ENCODE measurements at regions not wholly inside any gene's neighbourhood (a gene's known extent, or its start where the extent isn't known, plus 50 kb on each side); places are given as distances from the start of the nearest gene placed in this dataset.

- Histone ChIP-seq H3K4me3 (ENCODE audit: insufficient read depth, low read depth, low read length) (no peak overlapping the region), H3K9me3 (ENCODE audit: control insufficient read depth, low read length) (no peaks in the 10 kb centered on the region), H3K27me3 (ENCODE audit: control insufficient read depth, insufficient read depth, low read length, poor library complexity, severe bottlenecking) (peaks cover 55% of the 10 kb centered on the region), H3K4me1 (ENCODE audit: control insufficient read depth, insufficient read depth, low read length) (no peaks in the 10 kb centered on the region), H3K36me3 (ENCODE audit: control insufficient read depth, insufficient read depth, low read length) (no peaks in the 10 kb centered on the region), H3K27ac (ENCODE audit: insufficient read depth, low read depth, low read length, poor library complexity, severe bottlenecking) (no peak overlapping the region)
- WGBS, 2 experiments = 82 to 92% methylated on average over 5 of the region's 5 CpGs
Observed at GRCh38 chr20:63076421-63076820, 69.7 kb upstream of the BHLHE23 start.

GRCh38 chr20:63074631-63075030, 67.9 kb upstream of the BHLHE23 start:
- WGBS, 2 experiments = 71 to 73% methylated on average over 9 of the region's 9 CpGs
- Histone ChIP-seq H3K4me3 (ENCODE audit: insufficient read depth, low read depth, low read length) (no peak overlapping the region), H3K9me3 (ENCODE audit: control insufficient read depth, low read length) (no peaks in the 10 kb centered on the region), H3K27ac (ENCODE audit: insufficient read depth, low read depth, low read length, poor library complexity, severe bottlenecking) (no peak overlapping the region), H3K36me3 (ENCODE audit: control insufficient read depth, insufficient read depth, low read length) (no peaks in the 10 kb centered on the region), H3K27me3 (ENCODE audit: control insufficient read depth, insufficient read depth, low read length, poor library complexity, severe bottlenecking) (peaks cover 60% of the 10 kb centered on the region), H3K4me1 (ENCODE audit: control insufficient read depth, insufficient read depth, low read length) (no peaks in the 10 kb centered on the region)

- 87 to 91% methylated on average over 9 of the region's 9 CpGs for WGBS, 2 experiments
- Histone ChIP-seq H3K9me3 (ENCODE audit: control insufficient read depth, low read length) (no peaks in the 10 kb centered on the region), H3K27me3 (ENCODE audit: control insufficient read depth, insufficient read depth, low read length, poor library complexity, severe bottlenecking) (peaks cover 60% of the 10 kb centered on the region), H3K36me3 (ENCODE audit: control insufficient read depth, insufficient read depth, low read length) (no peaks in the 10 kb centered on the region), H3K27ac (ENCODE audit: insufficient read depth, low read depth, low read length, poor library complexity, severe bottlenecking) (no peak overlapping the region), H3K4me3 (ENCODE audit: insufficient read depth, low read depth, low read length) (no peak overlapping the region), H3K4me1 (ENCODE audit: control insufficient read depth, insufficient read depth, low read length) (no peaks in the 10 kb centered on the region)
Observed at GRCh38 chr20:63074182-63074581, 67.4 kb upstream of the BHLHE23 start.

GRCh38 chr20:63073738-63074065, 66.9 kb upstream of the BHLHE23 start:
- 77 to 82% methylated on average over 6 of the region's 6 CpGs for WGBS, 2 experiments
- no peaks in the 10 kb centered on the region for H3K36me3 ChIP-seq (ENCODE audit: control insufficient read depth, insufficient read depth, low read length)
- H3K9me3 ChIP-seq (ENCODE audit: control insufficient read depth, low read length) = no peaks in the 10 kb centered on the region
- H3K4me3 ChIP-seq (ENCODE audit: insufficient read depth, low read depth, low read length) = no peak overlapping the region
- no peaks in the 10 kb centered on the region for H3K4me1 ChIP-seq (ENCODE audit: control insufficient read depth, insufficient read depth, low read length)
- H3K27me3 ChIP-seq (ENCODE audit: control insufficient read depth, insufficient read depth, low read length, poor library complexity, severe bottlenecking) = peaks cover 60% of the 10 kb centered on the region
- no peak overlapping the region for H3K27ac ChIP-seq (ENCODE audit: insufficient read depth, low read depth, low read length, poor library complexity, severe bottlenecking)

GRCh38 chr20:63072991-63073737, 66.4 kb upstream of the BHLHE23 start:
- Histone ChIP-seq H3K4me3 (ENCODE audit: insufficient read depth, low read depth, low read length) (no peak overlapping the region), H3K36me3 (ENCODE audit: control insufficient read depth, insufficient read depth, low read length) (no peaks in the 10 kb centered on the region), H3K27ac (ENCODE audit: insufficient read depth, low read depth, low read length, poor library complexity, severe bottlenecking) (no peak overlapping the region), H3K4me1 (ENCODE audit: control insufficient read depth, insufficient read depth, low read length) (no peaks in the 10 kb centered on the region), H3K27me3 (ENCODE audit: control insufficient read depth, insufficient read depth, low read length, poor library complexity, severe bottlenecking) (peaks cover 56% of the 10 kb centered on the region), H3K9me3 (ENCODE audit: control insufficient read depth, low read length) (no peaks in the 10 kb centered on the region)
- 82 to 84% methylated on average over 14 of the region's 14 CpGs for WGBS, 2 experiments

- H3K4me1 ChIP-seq (ENCODE audit: control insufficient read depth, insufficient read depth, low read length) = no peaks in the 10 kb centered on the region
- peaks cover 56% of the 10 kb centered on the region for H3K27me3 ChIP-seq (ENCODE audit: control insufficient read depth, insufficient read depth, low read length, poor library complexity, severe bottlenecking)
- no peaks in the 10 kb centered on the region for H3K9me3 ChIP-seq (ENCODE audit: control insufficient read depth, low read length)
- no peaks in the 10 kb centered on the region for H3K36me3 ChIP-seq (ENCODE audit: control insufficient read depth, insufficient read depth, low read length)
- H3K4me3 ChIP-seq (ENCODE audit: insufficient read depth, low read depth, low read length) = no peak overlapping the region
- no peak overlapping the region for H3K27ac ChIP-seq (ENCODE audit: insufficient read depth, low read depth, low read length, poor library complexity, severe bottlenecking)
- 21 to 22% methylated on average over 52 of the region's 52 CpGs for WGBS, 2 experiments
Observed at GRCh38 chr20:63072231-63072791, 65.5 kb upstream of the BHLHE23 start.

- Histone ChIP-seq H3K4me3 (ENCODE audit: insufficient read depth, low read depth, low read length) (no peak overlapping the region), H3K9me3 (ENCODE audit: control insufficient read depth, low read length) (no peaks in the 10 kb centered on the region), H3K27ac (ENCODE audit: insufficient read depth, low read depth, low read length, poor library complexity, severe bottlenecking) (no peak overlapping the region), H3K4me1 (ENCODE audit: control insufficient read depth, insufficient read depth, low read length) (no peaks in the 10 kb centered on the region), H3K27me3 (ENCODE audit: control insufficient read depth, insufficient read depth, low read length, poor library complexity, severe bottlenecking) (peaks cover 56% of the 10 kb centered on the region), H3K36me3 (ENCODE audit: control insufficient read depth, insufficient read depth, low read length) (no peaks in the 10 kb centered on the region)
- WGBS, 2 experiments = 8 to 9% methylated on average over 38 to 39 of the region's 40 CpGs
Observed at GRCh38 chr20:63071541-63072181, 64.9 kb upstream of the BHLHE23 start.

GRCh38 chr20:63070771-63071540, 64.2 kb upstream of the BHLHE23 start:
- H3K9me3 ChIP-seq (ENCODE audit: control insufficient read depth, low read length) = no peaks in the 10 kb centered on the region
- 90 to 91% methylated on average over 11 of the region's 11 CpGs for WGBS, 2 experiments
- no peaks in the 10 kb centered on the region for H3K36me3 ChIP-seq (ENCODE audit: control insufficient read depth, insufficient read depth, low read length)
- no peak overlapping the region for H3K27ac ChIP-seq (ENCODE audit: insufficient read depth, low read depth, low read length, poor library complexity, severe bottlenecking)
- no peaks in the 10 kb centered on the region for H3K4me1 ChIP-seq (ENCODE audit: control insufficient read depth, insufficient read depth, low read length)
- peaks cover 56% of the 10 kb centered on the region for H3K27me3 ChIP-seq (ENCODE audit: control insufficient read depth, insufficient read depth, low read length, poor library complexity, severe bottlenecking)
- H3K4me3 ChIP-seq (ENCODE audit: insufficient read depth, low read depth, low read length) = no peak overlapping the region

- no peaks in the 10 kb centered on the region for H3K4me1 ChIP-seq (ENCODE audit: control insufficient read depth, insufficient read depth, low read length)
- H3K9me3 ChIP-seq (ENCODE audit: control insufficient read depth, low read length) = no peaks in the 10 kb centered on the region
- no peaks in the 10 kb centered on the region for H3K36me3 ChIP-seq (ENCODE audit: control insufficient read depth, insufficient read depth, low read length)
- no peak overlapping the region for H3K4me3 ChIP-seq (ENCODE audit: insufficient read depth, low read depth, low read length)
- H3K27me3 ChIP-seq (ENCODE audit: control insufficient read depth, insufficient read depth, low read length, poor library complexity, severe bottlenecking) = peaks cover 54% of the 10 kb centered on the region
- no peak overlapping the region for H3K27ac ChIP-seq (ENCODE audit: insufficient read depth, low read depth, low read length, poor library complexity, severe bottlenecking)
- WGBS, 2 experiments = 46 to 50% methylated on average over 3 of the region's 3 CpGs
Observed at GRCh38 chr20:63070301-63070625, 63.5 kb upstream of the BHLHE23 start.

- H3K4me1 ChIP-seq (ENCODE audit: control insufficient read depth, insufficient read depth, low read length) = no peaks in the 10 kb centered on the region
- H3K9me3 ChIP-seq (ENCODE audit: control insufficient read depth, low read length) = no peaks in the 10 kb centered on the region
- H3K27me3 ChIP-seq (ENCODE audit: control insufficient read depth, insufficient read depth, low read length, poor library complexity, severe bottlenecking) = peaks cover 39% of the 10 kb centered on the region
- 89 to 90% methylated on average over 10 of the region's 10 CpGs for WGBS, 2 experiments
- no peak overlapping the region for H3K27ac ChIP-seq (ENCODE audit: insufficient read depth, low read depth, low read length, poor library complexity, severe bottlenecking)
- no peak overlapping the region for H3K4me3 ChIP-seq (ENCODE audit: insufficient read depth, low read depth, low read length)
- H3K36me3 ChIP-seq (ENCODE audit: control insufficient read depth, insufficient read depth, low read length) = no peaks in the 10 kb centered on the region
Observed at GRCh38 chr20:63068711-63069367, 62.1 kb upstream of the BHLHE23 start.

Measured in ectodermal cell (in vitro differentiated cells).